Type B pancreatic cell (in vitro differentiated cells): ENCODE measurements at regions not wholly inside any gene's neighbourhood (a gene's known extent, or its start where the extent isn't known, plus 50 kb on each side); places are given as distances from the start of the nearest gene placed in this dataset.

Source experiments
- DNase-seq: peaks from one replicate; pipeline ENCODE4 v3.0.0; 2021; ENCODE audit warnings: mixed read lengths; ENCODE audit not compliant: unreplicated experiment; ENCODE audit errors: extremely low spot score
- H3K27ac Mint-ChIP-seq: 2 replicates; pipeline ENCODE4 v1.8.0; 2021; ENCODE audit warnings: mild to moderate bottlenecking, mixed read lengths
- H3K27me3 Mint-ChIP-seq: 2 replicates; pipeline ENCODE4 v1.8.0; 2021; ENCODE audit warnings: mixed read lengths
- H3K36me3 Mint-ChIP-seq: 2 replicates; pipeline ENCODE4 v1.8.0; 2021; ENCODE audit warnings: mixed read lengths
- H3K4me1 Mint-ChIP-seq: one replicate; pipeline ENCODE4 v1.8.0; 2021; ENCODE audit warnings: mixed read lengths; ENCODE audit not compliant: unreplicated experiment
- H3K4me3 Mint-ChIP-seq: 2 replicates; pipeline ENCODE4 v1.8.0; 2021; ENCODE audit warnings: mild to moderate bottlenecking, mixed read lengths
- H3K9me3 Mint-ChIP-seq: 2 replicates; pipeline ENCODE4 v1.8.0; 2021; ENCODE audit warnings: mixed read lengths
- TF ChIP-seq, protein P1 (sequence below): fragments of 200-600 bp; sonication (generic); conservative IDR thresholded peaks from 2 replicates; pipeline ENCODE4 v1.5.0; 2021; ENCODE audit warnings: antibody characterized with exemption, mild to moderate bottlenecking

- Mint-ChIP-seq H3K27me3 (peaks cover 23% of the 10 kb centered on the region), H3K27ac (no peak overlapping the region), H3K4me1 (no peaks in the 10 kb centered on the region), H3K36me3 (no peaks in the 10 kb centered on the region), H3K4me3 (no peak overlapping the region), H3K9me3 (no peaks in the 10 kb centered on the region)
- no peak for DNase-seq
- TF ChIP-seq, protein P1, sequence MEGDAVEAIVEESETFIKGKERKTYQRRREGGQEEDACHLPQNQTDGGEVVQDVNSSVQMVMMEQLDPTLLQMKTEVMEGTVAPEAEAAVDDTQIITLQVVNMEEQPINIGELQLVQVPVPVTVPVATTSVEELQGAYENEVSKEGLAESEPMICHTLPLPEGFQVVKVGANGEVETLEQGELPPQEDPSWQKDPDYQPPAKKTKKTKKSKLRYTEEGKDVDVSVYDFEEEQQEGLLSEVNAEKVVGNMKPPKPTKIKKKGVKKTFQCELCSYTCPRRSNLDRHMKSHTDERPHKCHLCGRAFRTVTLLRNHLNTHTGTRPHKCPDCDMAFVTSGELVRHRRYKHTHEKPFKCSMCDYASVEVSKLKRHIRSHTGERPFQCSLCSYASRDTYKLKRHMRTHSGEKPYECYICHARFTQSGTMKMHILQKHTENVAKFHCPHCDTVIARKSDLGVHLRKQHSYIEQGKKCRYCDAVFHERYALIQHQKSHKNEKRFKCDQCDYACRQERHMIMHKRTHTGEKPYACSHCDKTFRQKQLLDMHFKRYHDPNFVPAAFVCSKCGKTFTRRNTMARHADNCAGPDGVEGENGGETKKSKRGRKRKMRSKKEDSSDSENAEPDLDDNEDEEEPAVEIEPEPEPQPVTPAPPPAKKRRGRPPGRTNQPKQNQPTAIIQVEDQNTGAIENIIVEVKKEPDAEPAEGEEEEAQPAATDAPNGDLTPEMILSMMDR = no peak
Observed at GRCh38 chr12:125299840-125300239, 234.6 kb downstream of the AACS start.

GRCh38 chr12:125300249-125300648 lies 235.0 kb downstream of the AACS start:
- DNase-seq = no peak

DNA sequence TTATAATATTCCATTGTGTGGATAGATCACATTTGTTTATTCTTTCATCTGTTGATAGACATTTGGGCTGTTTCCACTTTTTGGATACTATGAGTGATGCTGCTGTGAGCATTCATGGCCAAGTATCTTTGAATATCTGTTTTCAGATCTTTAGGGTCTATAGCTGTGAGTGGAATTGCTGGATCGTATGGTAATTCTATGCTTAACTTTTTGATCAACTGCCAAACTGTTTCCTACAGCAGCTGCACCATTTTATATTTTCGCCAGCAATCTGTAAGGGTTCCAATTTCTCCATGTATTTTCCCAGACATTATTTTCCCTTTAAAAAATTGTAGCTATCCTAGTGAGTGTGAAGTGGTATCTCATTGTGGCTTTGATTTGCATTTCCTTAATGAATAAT lies 238.1 kb downstream of the AACS start:
- H3K4me3 Mint-ChIP-seq = no peak overlapping the region
- H3K9me3 Mint-ChIP-seq = no peaks in the 10 kb centered on the region
- TF ChIP-seq, protein P1 = no peak
- no peaks in the 10 kb centered on the region for H3K4me1 Mint-ChIP-seq
- H3K27me3 Mint-ChIP-seq = peaks cover 26% of the 10 kb centered on the region
- H3K27ac Mint-ChIP-seq = no peak overlapping the region
- H3K36me3 Mint-ChIP-seq = no peaks in the 10 kb centered on the region
- no peak for DNase-seq

More at GRCh38 chr12:125300249-125300648, 235.0 kb downstream of the AACS start:
- peaks cover 23% of the 10 kb centered on the region for H3K27me3 Mint-ChIP-seq
- H3K9me3 Mint-ChIP-seq = no peaks in the 10 kb centered on the region
- no peak overlapping the region for H3K4me3 Mint-ChIP-seq
- no peak overlapping the region for H3K27ac Mint-ChIP-seq
- TF ChIP-seq, protein P1 = no peak
- H3K4me1 Mint-ChIP-seq = no peaks in the 10 kb centered on the region
- H3K36me3 Mint-ChIP-seq = no peaks in the 10 kb centered on the region

DNA sequence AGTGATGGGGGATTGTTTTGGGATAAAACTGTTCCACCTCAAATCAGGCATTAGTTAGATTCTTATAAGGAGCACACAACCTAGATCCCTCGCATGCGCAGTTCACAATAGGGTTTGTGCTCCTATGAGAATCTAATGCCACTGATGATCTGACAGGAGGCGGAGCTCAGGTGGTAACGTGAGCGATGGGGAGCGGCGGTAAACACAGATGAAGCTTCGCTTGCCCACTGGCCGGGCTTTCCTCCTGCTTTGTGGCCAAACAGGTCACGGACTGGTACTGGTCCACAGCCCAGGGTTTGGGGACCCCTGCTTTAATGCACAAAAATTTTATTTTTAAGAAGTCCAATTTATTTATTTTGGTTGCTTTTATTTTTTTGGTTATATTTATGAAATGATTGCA lies 238.8 kb downstream of the AACS start:
- H3K27ac Mint-ChIP-seq = no peak overlapping the region
- H3K27me3 Mint-ChIP-seq = peaks cover 24% of the 10 kb centered on the region
- DNase-seq = no peak
- H3K4me3 Mint-ChIP-seq = no peak overlapping the region
- TF ChIP-seq, protein P1 = no peak
- H3K4me1 Mint-ChIP-seq = no peaks in the 10 kb centered on the region
- no peaks in the 10 kb centered on the region for H3K36me3 Mint-ChIP-seq
- no peaks in the 10 kb centered on the region for H3K9me3 Mint-ChIP-seq

DNA sequence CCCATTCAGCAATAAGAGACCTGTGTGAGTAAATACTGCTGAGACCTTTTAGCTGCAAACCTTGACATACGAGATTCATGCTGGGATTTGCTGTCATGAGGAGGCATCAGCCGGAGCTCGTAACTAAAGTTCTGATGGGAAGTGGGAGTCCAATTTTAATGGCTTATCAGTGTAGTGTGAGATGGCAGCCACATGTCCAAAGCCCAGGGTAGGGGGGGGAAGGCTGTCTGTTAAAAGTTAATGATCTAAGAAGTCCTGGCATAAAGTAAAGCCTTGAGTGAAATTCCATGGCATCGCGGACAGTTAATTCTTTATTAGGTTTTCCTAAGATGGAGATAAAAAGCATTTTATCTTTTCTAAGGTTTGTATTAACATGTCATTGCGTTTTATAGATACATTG lies 240.0 kb downstream of the AACS start:
- Mint-ChIP-seq H3K27me3 (peaks cover 19% of the 10 kb centered on the region), H3K27ac (no peak overlapping the region), H3K4me1 (no peaks in the 10 kb centered on the region), H3K9me3 (no peaks in the 10 kb centered on the region), H3K4me3 (no peak overlapping the region), H3K36me3 (no peaks in the 10 kb centered on the region)
- DNase-seq = no peak
- TF ChIP-seq, protein P1 = no peak

DNA sequence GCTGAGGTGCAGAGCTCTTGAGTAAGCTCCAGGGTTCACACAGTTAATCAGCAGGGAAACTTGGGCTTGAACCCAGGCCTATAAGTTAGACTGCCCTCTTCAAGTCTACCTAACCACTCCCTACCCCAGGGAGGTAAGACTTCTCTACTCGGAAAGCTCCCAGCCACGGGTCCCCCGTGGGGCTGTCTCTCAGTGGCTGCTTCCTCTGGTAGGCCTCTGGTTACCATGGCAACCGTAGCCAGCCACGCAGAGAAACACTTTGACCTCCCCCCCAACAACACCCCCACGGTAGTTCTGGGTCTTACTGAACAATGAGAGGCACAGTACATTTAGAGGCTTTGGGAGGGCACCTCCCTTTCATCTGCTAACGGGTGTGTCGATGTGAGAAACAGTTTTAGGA lies 245.2 kb downstream of the AACS start:
- Mint-ChIP-seq H3K9me3 (no peaks in the 10 kb centered on the region), H3K36me3 (no peaks in the 10 kb centered on the region), H3K4me3 (no peak overlapping the region), H3K27me3 (peaks cover 36% of the 10 kb centered on the region), H3K4me1 (peaks cover 12% of the 10 kb centered on the region), H3K27ac (no peak overlapping the region)
- DNase-seq = no peak
- TF ChIP-seq, protein P1 = no peak
